ENCODE measurements at regions not wholly inside any gene's neighbourhood (a gene's known extent, or its start where the extent isn't known, plus 50 kb on each side); places are given as distances from the start of the nearest gene placed in this dataset.
"Not testable (repeated sequence)": the region's sequence is repeated elsewhere in the genome, so short reads cannot be mapped to it uniquely, and the experiment has no call there.

- DNase-seq (ENCODE audit: low read depth in 1 of 2, low spot score in 1 of 2) = no peak
Observed at GRCh38 chr5:118208031-118208453, 780.3 kb downstream of the DTWD2 start.

GRCh38 chr5:118199801-118200200 is 788.5 kb downstream of the DTWD2 start:
- DNase-seq (ENCODE audit: low read depth in 1 of 2, low spot score in 1 of 2) = no peak

GRCh38 chr5:118196229-118196628 is 792.1 kb downstream of the DTWD2 start:
- DNase-seq (ENCODE audit: low read depth in 1 of 2, low spot score in 1 of 2) = no peak

GRCh38 chr5:118195211-118195610 is 793.1 kb downstream of the DTWD2 start:
- no peak for DNase-seq (ENCODE audit: low read depth in 1 of 2, low spot score in 1 of 2)

GRCh38 chr5:118193194-118193905 is 795.0 kb downstream of the DTWD2 start:
- DNase-seq (ENCODE audit: low read depth in 1 of 2, low spot score in 1 of 2) = no peak

- DNase-seq (ENCODE audit: low read depth in 1 of 2, low spot score in 1 of 2) = no peak
Observed at GRCh38 chr5:118185018-118185417, 803.3 kb downstream of the DTWD2 start.

- no peak for DNase-seq (ENCODE audit: low read depth in 1 of 2, low spot score in 1 of 2)
Observed at GRCh38 chr5:118176146-118176545, 812.2 kb downstream of the DTWD2 start.

- no peak for DNase-seq (ENCODE audit: low read depth in 1 of 2, low spot score in 1 of 2)
Observed at GRCh38 chr5:118174671-118175070, 813.7 kb downstream of the DTWD2 start.

- DNase-seq (ENCODE audit: low read depth in 1 of 2, low spot score in 1 of 2) = no peak
Observed at GRCh38 chr5:118173340-118173739, 815.0 kb downstream of the DTWD2 start.

GRCh38 chr5:118165619-118166018 is 822.7 kb downstream of the DTWD2 start:
- DNase-seq (ENCODE audit: low read depth in 1 of 2, low spot score in 1 of 2) = no peak

GRCh38 chr5:118156181-118156580 is 832.2 kb downstream of the DTWD2 start:
- DNase-seq (ENCODE audit: low read depth in 1 of 2, low spot score in 1 of 2) = no peak

- DNase-seq (ENCODE audit: low read depth in 1 of 2, low spot score in 1 of 2) = no peak
Observed at GRCh38 chr5:118146824-118147223, 841.5 kb downstream of the DTWD2 start.

- no peak for DNase-seq (ENCODE audit: low read depth in 1 of 2, low spot score in 1 of 2)
Observed at GRCh38 chr5:118144540-118144939, 843.8 kb downstream of the DTWD2 start.

- DNase-seq (ENCODE audit: low read depth in 1 of 2, low spot score in 1 of 2) = no peak
Observed at GRCh38 chr5:118139361-118139760, 849.0 kb downstream of the DTWD2 start.

- no peak for DNase-seq (ENCODE audit: low read depth in 1 of 2, low spot score in 1 of 2)
Observed at GRCh38 chr5:118126159-118126558, 862.2 kb downstream of the DTWD2 start.

- DNase-seq (ENCODE audit: low read depth in 1 of 2, low spot score in 1 of 2) = no peak
Observed at GRCh38 chr5:118125687-118126086, 862.7 kb downstream of the DTWD2 start.

GRCh38 chr5:118121258-118121657 is 867.1 kb downstream of the DTWD2 start:
- DNase-seq (ENCODE audit: low read depth in 1 of 2, low spot score in 1 of 2) = no peak

- no peak for DNase-seq (ENCODE audit: low read depth in 1 of 2, low spot score in 1 of 2)
Observed at GRCh38 chr5:118115791-118116190, 872.6 kb downstream of the DTWD2 start.

GRCh38 chr5:118111956-118112355 is 876.4 kb downstream of the DTWD2 start:
- DNase-seq (ENCODE audit: low read depth in 1 of 2, low spot score in 1 of 2) = no peak

- not testable (repeated sequence) for DNase-seq (ENCODE audit: low read depth in 1 of 2, low spot score in 1 of 2)
Observed at GRCh38 chr5:118107246-118107645, 881.1 kb downstream of the DTWD2 start.

- no peak for DNase-seq (ENCODE audit: low read depth in 1 of 2, low spot score in 1 of 2)
Observed at GRCh38 chr5:118098716-118099115, 889.6 kb downstream of the DTWD2 start.

- DNase-seq (ENCODE audit: low read depth in 1 of 2, low spot score in 1 of 2) = no peak
Observed at GRCh38 chr5:118095115-118095514, 893.2 kb downstream of the DTWD2 start.

- DNase-seq (ENCODE audit: low read depth in 1 of 2, low spot score in 1 of 2) = no peak
Observed at GRCh38 chr5:118088448-118088847, 899.9 kb downstream of the DTWD2 start.
